ENCODE measurements at regions not wholly inside any gene's neighbourhood (a gene's known extent, or its start where the extent isn't known, plus 50 kb on each side); places are given as distances from the start of the nearest gene placed in this dataset.

GRCh38 chr11:82043316-82043715 is 690.3 kb downstream of the FAM181B start:
- TF ChIP-seq CTCF (IDR thresholded peaks at IDR 0.05) (no peak), POLR2A (IDR thresholded peaks at IDR 0.05) (no peak)

Data from adrenal gland (tissue), 5 donors.